ENCODE measurements at regions not wholly inside any gene's neighbourhood (a gene's known extent, or its start where the extent isn't known, plus 50 kb on each side); places are given as distances from the start of the nearest gene placed in this dataset.
"Not testable (repeated sequence)": the region's sequence is repeated elsewhere in the genome, so short reads cannot be mapped to it uniquely, and the experiment has no call there.

GRCh38 chr7:69510114-69510513 is 88.2 kb upstream of the AUTS2 start:
- Mint-ChIP-seq H3K27ac (no peak overlapping the region), H3K4me1 (no peaks in the 10 kb centered on the region), H3K4me3 (no peak overlapping the region), H3K36me3 (ENCODE audit: low read depth) (no peaks in the 10 kb centered on the region), H3K27me3 (no peaks in the 10 kb centered on the region), H3K9me3 (peaks cover 3% of the 10 kb centered on the region)
- DNase-seq (no peak), ATAC-seq (no peak)

DNA sequence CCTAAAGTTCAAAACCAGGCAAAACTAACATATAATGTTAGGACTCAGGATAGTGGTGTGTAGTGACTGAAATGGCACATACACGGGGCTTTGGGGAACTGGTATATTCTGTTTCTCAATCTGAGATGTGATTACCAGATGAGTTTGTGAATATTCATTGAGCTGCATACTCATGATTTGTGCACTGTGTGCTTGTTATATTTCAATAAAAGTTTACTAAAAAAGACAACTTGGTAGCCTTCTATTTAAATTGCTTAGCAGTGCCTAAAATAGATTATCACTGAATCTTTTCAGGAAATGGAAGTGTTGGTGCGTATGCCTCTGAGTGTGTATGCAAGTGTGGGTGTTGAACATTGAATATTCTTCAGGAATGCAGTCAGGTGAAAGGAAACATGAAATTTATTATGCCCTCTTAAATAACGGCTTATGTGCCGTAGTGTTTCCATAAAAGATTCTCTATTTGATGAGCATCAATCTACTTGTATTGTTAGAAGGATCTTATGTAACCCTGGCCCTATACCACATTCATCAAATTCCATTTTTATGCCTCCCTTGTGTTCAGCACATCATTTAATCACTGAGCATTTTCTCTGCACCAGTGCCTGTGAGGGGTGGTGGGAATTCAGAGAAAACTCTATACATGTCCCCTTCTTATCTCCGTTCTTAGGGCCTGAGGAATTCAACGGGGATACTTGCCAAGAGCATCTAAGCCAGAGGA is 82.6 kb upstream of the AUTS2 start:
- Mint-ChIP-seq H3K9me3 (no peaks in the 10 kb centered on the region), H3K4me3 (no peak overlapping the region), H3K36me3 (ENCODE audit: low read depth) (no peaks in the 10 kb centered on the region), H3K4me1 (no peaks in the 10 kb centered on the region), H3K27ac (no peak overlapping the region), H3K27me3 (no peaks in the 10 kb centered on the region)
- no peak for DNase-seq
- ATAC-seq: no peak

- ATAC-seq: no peak
- Mint-ChIP-seq H3K4me3 (no peak overlapping the region), H3K27me3 (no peaks in the 10 kb centered on the region)
Measured at GRCh38 chr7:69516238-69516820, 81.9 kb upstream of the AUTS2 start.

DNA sequence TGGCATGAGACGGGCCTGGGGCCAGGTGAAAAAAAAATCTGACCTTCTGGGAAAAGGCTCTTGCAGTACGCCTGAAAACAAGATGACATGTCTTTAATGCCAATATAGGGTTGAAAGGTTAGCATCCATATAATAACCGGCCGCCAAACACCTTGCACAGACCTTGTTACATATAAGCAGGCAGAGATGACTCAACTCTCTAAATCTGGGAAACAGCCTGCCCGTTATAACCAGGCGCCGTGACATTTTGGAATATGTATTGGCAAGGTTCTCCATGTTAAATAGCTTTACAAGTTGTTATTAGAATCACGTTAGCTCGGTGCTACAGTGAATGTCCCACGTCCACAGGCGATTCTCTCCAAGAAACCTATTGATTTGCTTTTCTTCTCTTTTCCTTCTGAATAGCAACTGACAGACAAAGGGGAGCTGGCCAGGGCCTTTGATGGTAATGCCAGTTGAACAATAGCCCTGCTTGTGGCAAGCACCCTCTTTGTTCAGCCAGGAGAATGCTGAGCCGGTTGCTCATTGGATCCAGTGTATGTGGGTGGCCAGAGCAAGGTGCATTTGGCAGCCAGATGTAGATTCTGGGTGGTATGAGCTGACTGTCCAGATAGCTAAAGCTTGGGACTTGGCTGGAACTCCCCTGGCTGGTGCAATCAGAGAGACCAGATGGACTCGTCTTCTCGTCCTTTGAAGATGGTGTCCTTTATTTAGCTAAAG is 80.1 kb upstream of the AUTS2 start:
- Mint-ChIP-seq H3K9me3 (peaks cover 4% of the 10 kb centered on the region), H3K4me1 (no peaks in the 10 kb centered on the region)
- DNase-seq: no peak

More at GRCh38 chr7:69516238-69516820, 81.9 kb upstream of the AUTS2 start:
- H3K36me3 Mint-ChIP-seq (ENCODE audit: low read depth): no peaks in the 10 kb centered on the region
- no peak for DNase-seq
- no peaks in the 10 kb centered on the region for H3K4me1 Mint-ChIP-seq
- H3K9me3 Mint-ChIP-seq: no peaks in the 10 kb centered on the region
- no peak overlapping the region for H3K27ac Mint-ChIP-seq

DNA sequence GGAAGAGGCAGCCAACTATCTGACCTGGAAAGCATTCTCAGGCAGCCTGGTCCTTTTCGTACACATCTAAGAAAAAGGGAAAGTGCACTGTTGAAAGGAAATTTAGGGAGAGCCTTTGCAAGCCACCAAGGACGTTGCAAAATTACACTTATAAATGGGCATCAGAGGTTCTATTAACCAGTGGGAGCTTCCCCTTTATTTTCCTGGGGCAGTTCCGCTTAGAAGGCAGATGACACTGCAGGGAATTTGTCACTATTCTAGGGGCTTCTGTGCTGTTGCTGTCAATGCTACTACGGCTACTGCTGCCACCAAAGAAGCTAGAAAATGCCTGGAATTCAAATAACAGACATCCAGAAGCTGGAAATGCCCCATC is 79.6 kb upstream of the AUTS2 start:
- Mint-ChIP-seq H3K36me3 (ENCODE audit: low read depth) (no peaks in the 10 kb centered on the region), H3K9me3 (peaks cover 4% of the 10 kb centered on the region), H3K4me1 (no peaks in the 10 kb centered on the region), H3K27ac (no peak overlapping the region), H3K27me3 (no peaks in the 10 kb centered on the region), H3K4me3 (no peak overlapping the region)
- DNase-seq (no peak), ATAC-seq (no peak)

More for the DNA sequence above, 80.1 kb upstream of the AUTS2 start:
- Mint-ChIP-seq H3K4me3 (no peak overlapping the region), H3K36me3 (ENCODE audit: low read depth) (no peaks in the 10 kb centered on the region), H3K27me3 (no peaks in the 10 kb centered on the region), H3K27ac (no peak overlapping the region)
- no peak for ATAC-seq

DNA sequence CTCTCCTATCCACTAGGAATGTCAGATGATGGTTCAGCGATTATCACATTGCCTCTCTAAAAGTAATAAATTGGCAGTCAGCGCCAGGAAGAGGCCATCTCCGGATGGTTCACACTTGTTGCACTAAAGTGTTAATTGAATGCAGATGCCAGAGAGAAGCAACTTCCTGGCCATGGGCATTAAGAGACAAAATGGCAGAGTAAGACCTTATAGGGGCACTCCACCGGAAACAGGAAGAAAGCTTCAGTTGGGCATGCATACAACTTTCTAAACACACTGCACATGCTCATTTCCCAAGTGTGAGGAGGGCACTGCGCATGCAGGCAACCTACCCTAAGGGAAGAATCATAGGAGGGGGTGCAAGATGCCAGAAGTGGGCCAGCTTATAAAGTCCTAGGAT is 71.7 kb upstream of the AUTS2 start:
- ATAC-seq (no peak), DNase-seq (no peak)
- no peaks in the 10 kb centered on the region for H3K4me1 Mint-ChIP-seq
- no peak overlapping the region for H3K4me3 Mint-ChIP-seq
- no peak overlapping the region for H3K27ac Mint-ChIP-seq
- no peaks in the 10 kb centered on the region for H3K36me3 Mint-ChIP-seq (ENCODE audit: low read depth)
- no peaks in the 10 kb centered on the region for H3K27me3 Mint-ChIP-seq
- peaks cover 10% of the 10 kb centered on the region for H3K9me3 Mint-ChIP-seq

DNA sequence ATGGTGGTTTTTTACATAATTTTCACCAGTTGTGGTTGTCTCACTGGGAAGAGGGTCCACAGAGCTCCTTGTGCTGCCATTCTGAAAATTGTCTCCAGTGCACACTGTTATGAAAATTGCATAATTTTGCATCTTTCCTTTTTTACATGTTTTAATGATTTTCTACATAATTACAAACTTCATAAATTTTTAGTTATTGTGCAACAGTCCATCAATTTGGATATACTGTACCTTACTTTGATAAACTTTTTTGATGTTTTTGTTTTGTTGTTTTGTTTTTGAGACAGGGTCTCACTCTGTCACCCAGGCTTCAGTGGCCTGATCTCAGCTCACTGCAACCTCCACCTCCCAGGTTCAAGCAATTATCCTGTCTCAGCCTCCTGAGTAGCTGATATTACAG is 70.6 kb upstream of the AUTS2 start:
- Mint-ChIP-seq H3K4me1 (no peaks in the 10 kb centered on the region), H3K4me3 (no peak overlapping the region), H3K27me3 (no peaks in the 10 kb centered on the region), H3K36me3 (ENCODE audit: low read depth) (no peaks in the 10 kb centered on the region), H3K9me3 (peaks cover 7% of the 10 kb centered on the region), H3K27ac (no peak overlapping the region)
- DNase-seq (no peak), ATAC-seq (no peak)

DNA sequence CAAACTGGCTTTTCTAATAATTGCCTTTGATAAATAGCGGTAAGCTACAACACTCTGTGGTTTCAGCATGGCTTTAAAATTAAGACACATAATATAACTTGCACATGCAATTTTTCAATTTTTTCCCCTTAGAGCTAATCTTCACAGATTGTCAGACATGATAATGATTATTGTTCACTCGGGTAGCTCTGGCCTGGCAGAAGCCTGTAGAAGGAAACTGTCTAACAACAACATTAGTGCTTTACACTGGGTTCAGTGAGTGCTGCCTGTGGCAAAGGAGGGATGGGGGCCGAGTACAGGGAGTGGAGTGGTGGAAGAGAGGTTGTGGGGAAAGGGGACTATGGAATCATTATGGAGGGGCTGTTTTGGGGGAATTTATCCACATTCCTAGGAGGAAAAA is 67.2 kb upstream of the AUTS2 start:
- ATAC-seq: no peak
- Mint-ChIP-seq H3K36me3 (ENCODE audit: low read depth) (no peaks in the 10 kb centered on the region), H3K4me3 (no peak overlapping the region), H3K27me3 (no peaks in the 10 kb centered on the region), H3K27ac (no peak overlapping the region), H3K9me3 (no peaks in the 10 kb centered on the region), H3K4me1 (no peaks in the 10 kb centered on the region)
- DNase-seq: no peak

- Mint-ChIP-seq H3K9me3 (no peaks in the 10 kb centered on the region), H3K27ac (no peak overlapping the region), H3K27me3 (no peaks in the 10 kb centered on the region), H3K4me3 (no peak overlapping the region), H3K4me1 (no peaks in the 10 kb centered on the region), H3K36me3 (ENCODE audit: low read depth) (no peaks in the 10 kb centered on the region)
- ATAC-seq: no peak
- no peak for DNase-seq
Measured at GRCh38 chr7:69534461-69535041, 63.7 kb upstream of the AUTS2 start.

DNA sequence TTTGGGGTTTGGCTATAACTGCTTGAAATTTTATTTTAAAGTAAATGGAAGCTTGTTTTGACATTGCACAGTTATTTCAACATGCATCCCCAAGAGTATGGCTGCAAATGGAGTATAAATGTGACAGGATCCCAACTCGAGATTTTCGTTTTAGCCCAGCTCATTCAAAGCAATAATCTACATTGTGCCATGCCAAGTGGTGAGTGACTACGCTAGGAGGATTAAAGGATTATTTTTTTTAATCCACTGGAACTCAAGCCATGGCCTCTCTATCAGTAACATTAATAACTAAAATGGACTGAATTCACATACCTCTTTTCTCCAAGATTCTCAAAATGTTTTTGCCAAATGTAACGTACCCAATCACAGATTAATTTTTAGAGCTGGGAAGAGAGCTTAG is 60.6 kb upstream of the AUTS2 start:
- no peak for ATAC-seq
- Mint-ChIP-seq H3K4me3 (no peak overlapping the region), H3K36me3 (ENCODE audit: low read depth) (no peaks in the 10 kb centered on the region), H3K27ac (no peak overlapping the region), H3K9me3 (peaks cover 8% of the 10 kb centered on the region), H3K4me1 (no peaks in the 10 kb centered on the region), H3K27me3 (no peaks in the 10 kb centered on the region)
- DNase-seq: no peak

- no peaks in the 10 kb centered on the region for H3K36me3 Mint-ChIP-seq (ENCODE audit: low read depth)
- no peak overlapping the region for H3K4me3 Mint-ChIP-seq
- no peaks in the 10 kb centered on the region for H3K4me1 Mint-ChIP-seq
- no peak for ATAC-seq
- DNase-seq: no peak
- no peaks in the 10 kb centered on the region for H3K27me3 Mint-ChIP-seq
- no peak overlapping the region for H3K27ac Mint-ChIP-seq
- peaks cover 8% of the 10 kb centered on the region for H3K9me3 Mint-ChIP-seq
Measured at GRCh38 chr7:69539531-69539930, 58.7 kb upstream of the AUTS2 start.

GRCh38 chr7:69540287-69540686 is 58.0 kb upstream of the AUTS2 start:
- H3K27ac Mint-ChIP-seq: no peak overlapping the region
- no peaks in the 10 kb centered on the region for H3K4me1 Mint-ChIP-seq
- peaks cover 8% of the 10 kb centered on the region for H3K9me3 Mint-ChIP-seq
- ATAC-seq: no peak
- no peaks in the 10 kb centered on the region for H3K36me3 Mint-ChIP-seq (ENCODE audit: low read depth)
- H3K4me3 Mint-ChIP-seq: no peak overlapping the region
- DNase-seq: no peak
- no peaks in the 10 kb centered on the region for H3K27me3 Mint-ChIP-seq

DNA sequence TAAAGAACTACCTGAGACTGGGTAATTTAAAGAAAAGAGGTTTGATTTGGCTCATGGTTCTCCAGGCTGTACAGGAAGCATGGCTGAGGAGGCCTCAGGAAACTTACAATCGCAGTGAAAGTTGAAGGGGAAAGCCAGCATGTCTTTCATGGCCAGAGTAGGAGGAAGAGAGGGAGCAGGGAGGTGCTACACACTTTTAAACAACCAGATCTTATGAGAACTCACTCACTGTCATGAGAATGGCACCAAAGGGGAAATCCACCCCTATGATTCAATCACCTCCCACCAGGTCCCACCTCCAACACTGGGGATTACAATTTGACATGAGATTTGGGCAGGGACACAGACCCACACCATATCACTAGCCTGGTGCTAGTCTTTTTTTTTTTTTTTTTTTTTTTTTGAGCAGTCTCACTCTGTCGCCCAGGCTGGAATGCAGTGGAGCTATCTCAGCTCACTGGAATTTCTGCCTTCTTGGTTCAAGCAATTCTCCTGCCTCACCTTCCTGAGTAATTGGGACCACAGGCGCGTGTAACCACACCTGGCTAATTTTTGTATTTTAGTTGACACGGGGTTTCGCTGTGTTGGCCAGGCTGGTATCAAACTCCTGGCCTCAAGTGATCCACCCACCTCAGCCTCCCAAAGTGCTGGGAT is 56.4 kb upstream of the AUTS2 start:
- H3K27ac Mint-ChIP-seq; H3K4me3 Mint-ChIP-seq; H3K36me3 Mint-ChIP-seq (ENCODE audit: low read depth); DNase-seq; H3K27me3 Mint-ChIP-seq; H3K9me3 Mint-ChIP-seq; ATAC-seq; H3K4me1 Mint-ChIP-seq: not testable (repeated sequence)

GRCh38 chr7:69545175-69545574 is 53.1 kb upstream of the AUTS2 start:
- Mint-ChIP-seq H3K36me3 (ENCODE audit: low read depth) (no peaks in the 10 kb centered on the region), H3K27me3 (no peaks in the 10 kb centered on the region), H3K27ac (no peak overlapping the region), H3K4me1 (no peaks in the 10 kb centered on the region), H3K4me3 (no peak overlapping the region), H3K9me3 (peaks cover 8% of the 10 kb centered on the region)
- no peak for ATAC-seq
- no peak for DNase-seq
